Glutamatergic neuron (in vitro differentiated cells): ENCODE measurements at regions not wholly inside any gene's neighbourhood (a gene's known extent, or its start where the extent isn't known, plus 50 kb on each side); places are given as distances from the start of the nearest gene placed in this dataset.

Experiments
- DNase-seq: peaks from one replicate; pipeline ENCODE4 v3.0.0; 2022
- H3K27ac Mint-ChIP-seq: one replicate; pipeline ENCODE4 v1.8.0; 2020; ENCODE audit warnings: mild to moderate bottlenecking, mixed read lengths, inconsistent platforms; ENCODE audit not compliant: unreplicated experiment
- H3K27me3 Mint-ChIP-seq: one replicate; pipeline ENCODE4 v1.8.0; 2020; ENCODE audit warnings: mild to moderate bottlenecking, moderate library complexity, mixed read lengths, inconsistent platforms; ENCODE audit not compliant: unreplicated experiment
- H3K36me3 Mint-ChIP-seq: one replicate; pipeline ENCODE4 v1.8.0; 2020; ENCODE audit warnings: mild to moderate bottlenecking, mixed read lengths, inconsistent platforms; ENCODE audit not compliant: unreplicated experiment
- H3K4me1 Mint-ChIP-seq: one replicate; pipeline ENCODE4 v1.8.0; 2020; ENCODE audit warnings: mild to moderate bottlenecking, low read depth, mixed read lengths, inconsistent platforms; ENCODE audit not compliant: unreplicated experiment
- H3K4me3 Mint-ChIP-seq: one replicate; pipeline ENCODE4 v1.8.0; 2020; ENCODE audit warnings: mild to moderate bottlenecking, mixed read lengths, inconsistent platforms; ENCODE audit not compliant: unreplicated experiment
- H3K9me3 Mint-ChIP-seq: one replicate; pipeline ENCODE4 v1.8.0; 2020; ENCODE audit warnings: mild to moderate bottlenecking, moderate library complexity, mixed read lengths, inconsistent platforms; ENCODE audit not compliant: unreplicated experiment
- CTCF ChIP-seq: fragments of 200-600 bp; sonication (generic); IDR thresholded peaks from one replicate; pipeline ENCODE4 v1.5.0; 2021; ENCODE audit not compliant: partially characterized antibody, unreplicated experiment

- Mint-ChIP-seq H3K27ac (no peak overlapping the region), H3K9me3 (no peaks in the 10 kb centered on the region), H3K4me1 (no peaks in the 10 kb centered on the region), H3K36me3 (no peaks in the 10 kb centered on the region), H3K4me3 (no peak overlapping the region), H3K27me3 (no peaks in the 10 kb centered on the region)
- no peak for DNase-seq
- TF ChIP-seq CTCF, result no peak
These were observed 155.2 kb upstream of the COL3A1 start for GRCh38 chr2:188819011-188819410.

- Mint-ChIP-seq H3K9me3 (no peaks in the 10 kb centered on the region), H3K27ac (no peak overlapping the region), H3K4me3 (no peak overlapping the region), H3K36me3 (no peaks in the 10 kb centered on the region), H3K4me1 (no peaks in the 10 kb centered on the region), H3K27me3 (no peaks in the 10 kb centered on the region)
- no peak for DNase-seq
- no peak for TF ChIP-seq CTCF
These were observed 154.4 kb upstream of the COL3A1 start for GRCh38 chr2:188819792-188820191.

GRCh38 chr2:188820576-188820975, 153.6 kb upstream of the COL3A1 start:
- H3K4me3 Mint-ChIP-seq, result no peak overlapping the region
- no peak for TF ChIP-seq CTCF
- H3K36me3 Mint-ChIP-seq, result no peaks in the 10 kb centered on the region
- no peak overlapping the region for H3K27ac Mint-ChIP-seq
- no peak for DNase-seq
- H3K4me1 Mint-ChIP-seq, result no peaks in the 10 kb centered on the region
- no peaks in the 10 kb centered on the region for H3K27me3 Mint-ChIP-seq
- H3K9me3 Mint-ChIP-seq, result no peaks in the 10 kb centered on the region

GRCh38 chr2:188824125-188824524, 150.0 kb upstream of the COL3A1 start:
- H3K9me3 Mint-ChIP-seq, result no peaks in the 10 kb centered on the region
- H3K36me3 Mint-ChIP-seq, result no peaks in the 10 kb centered on the region
- H3K27me3 Mint-ChIP-seq, result no peaks in the 10 kb centered on the region
- no peak overlapping the region for H3K4me3 Mint-ChIP-seq
- H3K4me1 Mint-ChIP-seq, result no peaks in the 10 kb centered on the region
- TF ChIP-seq CTCF, result no peak
- DNase-seq, result no peak
- H3K27ac Mint-ChIP-seq, result no peak overlapping the region

- H3K9me3 Mint-ChIP-seq, result no peaks in the 10 kb centered on the region
- H3K36me3 Mint-ChIP-seq, result no peaks in the 10 kb centered on the region
- H3K4me3 Mint-ChIP-seq, result no peak overlapping the region
- H3K4me1 Mint-ChIP-seq, result no peaks in the 10 kb centered on the region
- peaks cover 2% of the 10 kb centered on the region for H3K27me3 Mint-ChIP-seq
- DNase-seq, result no peak
- no peak overlapping the region for H3K27ac Mint-ChIP-seq
- TF ChIP-seq CTCF, result no peak
These were observed 140.8 kb upstream of the COL3A1 start for GRCh38 chr2:188833331-188833730.
